Activated B cell treated with CpG ODN at 0.5 μM for 24 hours (primary cell): ENCODE measurements at regions not wholly inside any gene's neighbourhood (a gene's known extent, or its start where the extent isn't known, plus 50 kb on each side); places are given as distances from the start of the nearest gene placed in this dataset.

Experiments
- ATAC-seq: fragments of 200-7000 bp; cut with Tn5 transposase; one replicate; pipeline ENCODE4 v1.10.0; 2021; ENCODE audit warnings: low read depth, mild to moderate bottlenecking, moderate library complexity
- CTCF ChIA-PET: fragments of 350-600 bp; sonication (Branson Sonifier 250); formaldehyde crosslinking; loops from one replicate; lab custom pipeline; 2021; ENCODE audit warnings: antibody characterized with exemption; lab: Charles Lee
- POLR2A ChIA-PET: fragments of 350-600 bp; sonication (Branson Sonifier 250); formaldehyde crosslinking; loops from one replicate; lab custom pipeline; 2021; ENCODE audit warnings: antibody characterized with exemption; lab: Charles Lee
- DNase-seq: peaks from one replicate; pipeline ENCODE4 v3.0.0; 2022
- H3K27ac Mint-ChIP-seq: one replicate; pipeline ENCODE4 v1.8.0; 2020; ENCODE audit warnings: mixed read lengths
- H3K27me3 Mint-ChIP-seq: one replicate; pipeline ENCODE4 v1.8.0; 2021; ENCODE audit warnings: mixed read lengths
- H3K36me3 Mint-ChIP-seq: one replicate; pipeline ENCODE4 v1.8.0; 2021; ENCODE audit warnings: low read depth, mixed read lengths
- H3K4me1 Mint-ChIP-seq: one replicate; pipeline ENCODE4 v1.8.0; 2021; ENCODE audit warnings: mixed read lengths
- H3K4me3 Mint-ChIP-seq: one replicate; pipeline ENCODE4 v1.8.0; 2020; ENCODE audit warnings: mild to moderate bottlenecking, mixed read lengths
- H3K9me3 Mint-ChIP-seq: one replicate; pipeline ENCODE4 v1.8.0; 2020; ENCODE audit warnings: mixed read lengths
- intact Hi-C: fragments of 100-400 bp; cut with micrococcal nuclease; formaldehyde crosslinking; loops from one replicate; pipeline ENCODE4 v1.15.1; 2024
- TF ChIP-seq, protein P1 (sequence below): fragments of 200-600 bp; IDR thresholded peaks from one replicate; pipeline ENCODE4 v1.8.0; 2022; ENCODE audit warnings: antibody characterized with exemption, mild to moderate bottlenecking

- H3K27me3 Mint-ChIP-seq = no peaks in the 10 kb centered on the region
- H3K4me1 Mint-ChIP-seq = peaks cover 59% of the 10 kb centered on the region
- H3K36me3 Mint-ChIP-seq = peaks cover 1% of the 10 kb centered on the region
- ATAC-seq (no peak), DNase-seq (no peak)
- H3K4me3 Mint-ChIP-seq = no peak overlapping the region
- intact Hi-C loops = no loop called here
- TF ChIP-seq, protein P1, sequence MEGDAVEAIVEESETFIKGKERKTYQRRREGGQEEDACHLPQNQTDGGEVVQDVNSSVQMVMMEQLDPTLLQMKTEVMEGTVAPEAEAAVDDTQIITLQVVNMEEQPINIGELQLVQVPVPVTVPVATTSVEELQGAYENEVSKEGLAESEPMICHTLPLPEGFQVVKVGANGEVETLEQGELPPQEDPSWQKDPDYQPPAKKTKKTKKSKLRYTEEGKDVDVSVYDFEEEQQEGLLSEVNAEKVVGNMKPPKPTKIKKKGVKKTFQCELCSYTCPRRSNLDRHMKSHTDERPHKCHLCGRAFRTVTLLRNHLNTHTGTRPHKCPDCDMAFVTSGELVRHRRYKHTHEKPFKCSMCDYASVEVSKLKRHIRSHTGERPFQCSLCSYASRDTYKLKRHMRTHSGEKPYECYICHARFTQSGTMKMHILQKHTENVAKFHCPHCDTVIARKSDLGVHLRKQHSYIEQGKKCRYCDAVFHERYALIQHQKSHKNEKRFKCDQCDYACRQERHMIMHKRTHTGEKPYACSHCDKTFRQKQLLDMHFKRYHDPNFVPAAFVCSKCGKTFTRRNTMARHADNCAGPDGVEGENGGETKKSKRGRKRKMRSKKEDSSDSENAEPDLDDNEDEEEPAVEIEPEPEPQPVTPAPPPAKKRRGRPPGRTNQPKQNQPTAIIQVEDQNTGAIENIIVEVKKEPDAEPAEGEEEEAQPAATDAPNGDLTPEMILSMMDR = no peak
- POLR2A ChIA-PET = interaction anchor here (1.0 to 3.6 kb wide), 3 partner anchors 11 to 18 kb away, joined by 3 to 15 read pairs (median 5); no protein-coding TSS in a partner anchor
- CTCF ChIA-PET = no interaction called here
- peaks cover 9% of the 10 kb centered on the region for H3K9me3 Mint-ChIP-seq
- H3K27ac Mint-ChIP-seq = no peak overlapping the region
Observed at GRCh38 chr4:184526228-184526627, 51.9 kb upstream of the IRF2 start.
